Colonic mucosa (tissue), 4 donors: ENCODE measurements at regions not wholly inside any gene's neighbourhood (a gene's known extent, or its start where the extent isn't known, plus 50 kb on each side); places are given as distances from the start of the nearest gene placed in this dataset.

Experiments
- DNase-seq: peaks from one replicate; pipeline ENCODE4 v3.0.0-alpha.2; 2020
- H3K27ac ChIP-seq: fragments of 200-600 bp; one replicate; pipeline ENCODE4 v1.8.0; 2021
- H3K27me3 ChIP-seq: fragments of 200-600 bp; one replicate; pipeline ENCODE4 v1.8.0; 2021
- H3K36me3 ChIP-seq: fragments of 200-600 bp; one replicate; pipeline ENCODE4 v1.8.0; 2021
- H3K4me1 ChIP-seq: fragments of 200-600 bp; one replicate; pipeline ENCODE4 v1.8.0; 2021; ENCODE audit warnings: mild to moderate bottlenecking
- H3K4me3 ChIP-seq: fragments of 200-600 bp; one replicate; pipeline ENCODE4 v1.8.0; 2021
- H3K9ac ChIP-seq, 2 donors: one replicate each; pipeline ENCODE4 v1.7.0; 2013; ENCODE audit warnings: control low read depth in 2 of 2, low read depth in 2 of 2, low read length in 2 of 2
- H3K9me3 ChIP-seq: fragments of 200-600 bp; one replicate; pipeline ENCODE4 v1.8.0; 2021
- CTCF ChIP-seq: fragments of 200-600 bp; IDR thresholded peaks from one replicate; pipeline ENCODE4 v1.8.0; 2022; ENCODE audit warnings: antibody characterized with exemption, mild to moderate bottlenecking
- intact Hi-C: fragments of 100-400 bp; cut with DNase I; formaldehyde crosslinking; loops from one replicate; pipeline ENCODE4 v1.14.1; 2022
- donor health status: healthy.
- donor health status: DM: no; HTN: no; CAD: no.
- donor health status: DM: no; HTN: no; CAD: no.

- no peak overlapping the region for H3K27ac ChIP-seq
- no peaks in the 10 kb centered on the region for H3K27me3 ChIP-seq
- intact Hi-C loops: no loop called here
- no peak overlapping the region for H3K9ac ChIP-seq
- no peaks in the 10 kb centered on the region for H3K9me3 ChIP-seq
- TF ChIP-seq CTCF: no peak
- no peaks in the 10 kb centered on the region for H3K4me1 ChIP-seq
- H3K36me3 ChIP-seq: no peaks in the 10 kb centered on the region
- no peak overlapping the region for H3K4me3 ChIP-seq
- no peak for DNase-seq
Observed at GRCh38 chr2:133968446-133968845, 285.4 kb upstream of the MGAT5 start.

- Histone ChIP-seq H3K9me3 (no peaks in the 10 kb centered on the region), H3K4me3 (no peak overlapping the region), H3K27me3 (no peaks in the 10 kb centered on the region), H3K27ac (no peak overlapping the region), H3K36me3 (no peaks in the 10 kb centered on the region), H3K9ac (no peak overlapping the region), H3K4me1 (no peaks in the 10 kb centered on the region)
- intact Hi-C loops: no loop called here
- no peak for TF ChIP-seq CTCF
- DNase-seq: no peak
Observed at GRCh38 chr2:133970641-133971040, 283.2 kb upstream of the MGAT5 start.

GRCh38 chr2:133972297-133972696, 281.6 kb upstream of the MGAT5 start:
- intact Hi-C loops: no loop called here
- no peak overlapping the region for H3K27ac ChIP-seq

GRCh38 chr2:133972786-133973185, 281.1 kb upstream of the MGAT5 start:
- Histone ChIP-seq H3K4me3 (no peak overlapping the region), H3K27me3 (no peaks in the 10 kb centered on the region), H3K9me3 (no peaks in the 10 kb centered on the region), H3K9ac (no peak overlapping the region), H3K4me1 (no peaks in the 10 kb centered on the region), H3K36me3 (no peaks in the 10 kb centered on the region), H3K27ac (no peak overlapping the region)
- TF ChIP-seq CTCF: no peak
- DNase-seq: no peak
- intact Hi-C loops: no loop called here

More at GRCh38 chr2:133972297-133972696, 281.6 kb upstream of the MGAT5 start:
- Histone ChIP-seq H3K9me3 (no peaks in the 10 kb centered on the region), H3K4me1 (no peaks in the 10 kb centered on the region), H3K36me3 (no peaks in the 10 kb centered on the region), H3K4me3 (no peak overlapping the region), H3K27me3 (no peaks in the 10 kb centered on the region), H3K9ac (no peak overlapping the region)
- no peak for DNase-seq
- TF ChIP-seq CTCF: no peak

- no peak overlapping the region for H3K4me3 ChIP-seq
- no peak for TF ChIP-seq CTCF
- H3K9ac ChIP-seq: no peak overlapping the region
- intact Hi-C loops: no loop called here
- no peaks in the 10 kb centered on the region for H3K36me3 ChIP-seq
- H3K9me3 ChIP-seq: no peaks in the 10 kb centered on the region
- H3K27ac ChIP-seq: no peak overlapping the region
- no peak for DNase-seq
- H3K27me3 ChIP-seq: no peaks in the 10 kb centered on the region
- H3K4me1 ChIP-seq: no peaks in the 10 kb centered on the region
Observed at GRCh38 chr2:133974353-133974752, 279.5 kb upstream of the MGAT5 start.

GRCh38 chr2:133975135-133975534, 278.7 kb upstream of the MGAT5 start:
- no peak for DNase-seq
- H3K9ac ChIP-seq: no peak overlapping the region
- intact Hi-C loops: no loop called here
- H3K4me3 ChIP-seq: no peak overlapping the region
- H3K27me3 ChIP-seq: no peaks in the 10 kb centered on the region
- no peak overlapping the region for H3K27ac ChIP-seq
- TF ChIP-seq CTCF: no peak
- H3K9me3 ChIP-seq: no peaks in the 10 kb centered on the region
- H3K36me3 ChIP-seq: no peaks in the 10 kb centered on the region
- H3K4me1 ChIP-seq: no peaks in the 10 kb centered on the region
